HCT116 (cell line): ENCODE measurements at regions not wholly inside any gene's neighbourhood (a gene's known extent, or its start where the extent isn't known, plus 50 kb on each side); places are given as distances from the start of the nearest gene placed in this dataset.

ENCODE experiments used
- EZH2 ChIP-seq: fragments of 200-600 bp; sonication (generic); IDR thresholded peaks from 2 replicates; pipeline ENCODE4 v1.6.1; 2017; ENCODE audit warnings: antibody characterized with exemption, mixed run types
- POLR2AphosphoS5 ChIP-seq: IDR thresholded peaks from 2 replicates; pipeline ENCODE4 v1.6.1; 2011; ENCODE audit warnings: mild to moderate bottlenecking, low read depth, low read length, moderate library complexity
- TF ChIP-seq, protein P1 (sequence below): IDR thresholded peaks from 2 replicates; pipeline ENCODE4 v1.6.1; 2012; ENCODE audit warnings: low read depth
- TF ChIP-seq, protein P2 (sequence below), 3 experiments: fragments of 200-600 bp in 1 of 3; sonication (generic) in 1 of 3; IDR thresholded peaks in 2 of 3; conservative IDR thresholded peaks in 1 of 3; 2 replicates each; pipeline ENCODE4 v1.5.1; 2012 to 2017; ENCODE audit warnings: low read depth in 2 of 3, low read length in 2 of 3, antibody characterized with exemption in 1 of 3, borderline replicate concordance in 1 of 3, control low read depth in 1 of 3, mild to moderate bottlenecking in 1 of 3, mixed read lengths in 1 of 3, mixed run types in 1 of 3, moderate library complexity in 1 of 3; ENCODE audit not compliant: insufficient read depth in 1 of 3

DNA sequence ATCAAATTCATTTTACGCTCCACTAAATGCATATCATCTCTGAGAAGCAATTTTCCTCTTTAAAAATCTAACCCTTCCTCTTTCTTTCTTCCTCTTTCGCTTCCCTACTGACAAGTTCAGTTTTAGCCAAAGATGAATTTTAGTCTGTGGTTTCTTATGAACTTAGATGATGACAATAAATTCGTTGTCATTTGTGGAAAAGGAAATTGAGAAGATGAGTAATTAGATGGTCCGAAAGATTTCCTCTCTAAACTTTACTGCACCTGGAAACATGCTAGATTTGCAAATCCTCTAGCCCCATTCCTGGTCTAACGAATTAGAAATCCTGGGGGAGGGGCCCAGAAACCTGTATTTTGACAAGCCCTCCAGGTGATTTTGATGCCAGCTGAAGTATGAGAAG is 855.4 kb upstream of the CHORDC1 start:
- TF ChIP-seq, protein P1, sequence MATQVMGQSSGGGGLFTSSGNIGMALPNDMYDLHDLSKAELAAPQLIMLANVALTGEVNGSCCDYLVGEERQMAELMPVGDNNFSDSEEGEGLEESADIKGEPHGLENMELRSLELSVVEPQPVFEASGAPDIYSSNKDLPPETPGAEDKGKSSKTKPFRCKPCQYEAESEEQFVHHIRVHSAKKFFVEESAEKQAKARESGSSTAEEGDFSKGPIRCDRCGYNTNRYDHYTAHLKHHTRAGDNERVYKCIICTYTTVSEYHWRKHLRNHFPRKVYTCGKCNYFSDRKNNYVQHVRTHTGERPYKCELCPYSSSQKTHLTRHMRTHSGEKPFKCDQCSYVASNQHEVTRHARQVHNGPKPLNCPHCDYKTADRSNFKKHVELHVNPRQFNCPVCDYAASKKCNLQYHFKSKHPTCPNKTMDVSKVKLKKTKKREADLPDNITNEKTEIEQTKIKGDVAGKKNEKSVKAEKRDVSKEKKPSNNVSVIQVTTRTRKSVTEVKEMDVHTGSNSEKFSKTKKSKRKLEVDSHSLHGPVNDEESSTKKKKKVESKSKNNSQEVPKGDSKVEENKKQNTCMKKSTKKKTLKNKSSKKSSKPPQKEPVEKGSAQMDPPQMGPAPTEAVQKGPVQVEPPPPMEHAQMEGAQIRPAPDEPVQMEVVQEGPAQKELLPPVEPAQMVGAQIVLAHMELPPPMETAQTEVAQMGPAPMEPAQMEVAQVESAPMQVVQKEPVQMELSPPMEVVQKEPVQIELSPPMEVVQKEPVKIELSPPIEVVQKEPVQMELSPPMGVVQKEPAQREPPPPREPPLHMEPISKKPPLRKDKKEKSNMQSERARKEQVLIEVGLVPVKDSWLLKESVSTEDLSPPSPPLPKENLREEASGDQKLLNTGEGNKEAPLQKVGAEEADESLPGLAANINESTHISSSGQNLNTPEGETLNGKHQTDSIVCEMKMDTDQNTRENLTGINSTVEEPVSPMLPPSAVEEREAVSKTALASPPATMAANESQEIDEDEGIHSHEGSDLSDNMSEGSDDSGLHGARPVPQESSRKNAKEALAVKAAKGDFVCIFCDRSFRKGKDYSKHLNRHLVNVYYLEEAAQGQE = no peak
- TF ChIP-seq, protein P2, sequence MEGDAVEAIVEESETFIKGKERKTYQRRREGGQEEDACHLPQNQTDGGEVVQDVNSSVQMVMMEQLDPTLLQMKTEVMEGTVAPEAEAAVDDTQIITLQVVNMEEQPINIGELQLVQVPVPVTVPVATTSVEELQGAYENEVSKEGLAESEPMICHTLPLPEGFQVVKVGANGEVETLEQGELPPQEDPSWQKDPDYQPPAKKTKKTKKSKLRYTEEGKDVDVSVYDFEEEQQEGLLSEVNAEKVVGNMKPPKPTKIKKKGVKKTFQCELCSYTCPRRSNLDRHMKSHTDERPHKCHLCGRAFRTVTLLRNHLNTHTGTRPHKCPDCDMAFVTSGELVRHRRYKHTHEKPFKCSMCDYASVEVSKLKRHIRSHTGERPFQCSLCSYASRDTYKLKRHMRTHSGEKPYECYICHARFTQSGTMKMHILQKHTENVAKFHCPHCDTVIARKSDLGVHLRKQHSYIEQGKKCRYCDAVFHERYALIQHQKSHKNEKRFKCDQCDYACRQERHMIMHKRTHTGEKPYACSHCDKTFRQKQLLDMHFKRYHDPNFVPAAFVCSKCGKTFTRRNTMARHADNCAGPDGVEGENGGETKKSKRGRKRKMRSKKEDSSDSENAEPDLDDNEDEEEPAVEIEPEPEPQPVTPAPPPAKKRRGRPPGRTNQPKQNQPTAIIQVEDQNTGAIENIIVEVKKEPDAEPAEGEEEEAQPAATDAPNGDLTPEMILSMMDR (IDR thresholded peaks at IDR 0.05 in 2 of 3, conservative IDR thresholded peaks at IDR 0.05 in 1 of 3; ENCODE audit: borderline replicate concordance in 1 of 3, insufficient read depth in 1 of 3, low read depth in 2 of 3, low read length in 2 of 3) = no peak
- TF ChIP-seq EZH2 = no peak
- no peak for TF ChIP-seq POLR2AphosphoS5
